ENCODE measurements at regions not wholly inside any gene's neighbourhood (a gene's known extent, or its start where the extent isn't known, plus 50 kb on each side); places are given as distances from the start of the nearest gene placed in this dataset.

GRCh38 chr1:193310564-193310963, 124.2 kb upstream of the B3GALT2 start:
- H3K4me1 ChIP-seq (ENCODE audit: control insufficient read depth, insufficient read depth, low read length): no peaks in the 10 kb centered on the region
- ATAC-seq (no peak), DNase-seq (ENCODE audit: low read depth, low spot score) (no peak), FAIRE-seq (no peak)
- ChIA-PET CTCF (interaction anchor here (0.7 to 0.8 kb wide), 2 partner anchors 120 to 1700 kb away, joined by 3 to 4 read pairs; no protein-coding TSS in a partner anchor), POLR2A (interaction anchor here (0.9 kb wide), 1 partner anchor 49 kb away, joined by 4 read pairs; no protein-coding TSS in a partner anchor), SMC1A (ENCODE audit: uncharacterized antibody, unreplicated experiment) (no interaction called here), RAD21 (ENCODE audit: unreplicated experiment) (no interaction called here)
- no peak overlapping the region for H3K4me2 ChIP-seq (ENCODE audit: control insufficient read depth, insufficient read depth)
- H3K9ac ChIP-seq (ENCODE audit: control insufficient read depth, insufficient read depth, low read length): no peak overlapping the region
- H4K20me1 ChIP-seq (ENCODE audit: control insufficient read depth, insufficient read depth): no peaks in the 10 kb centered on the region; the same call in 1 of the 2 replicates
- TF ChIP-seq RELB (IDR thresholded peaks at IDR 0.05; ENCODE audit: low read depth) (no peak), TCF3 (IDR thresholded peaks at IDR 0.05; ENCODE audit: borderline replicate concordance, insufficient read depth, low read depth, low read length) (no peak), USF1 (IDR thresholded peaks at IDR 0.05; ENCODE audit: borderline replicate concordance, extremely low read length, insufficient read depth, low read depth, low read length) (no peak), TARDBP (IDR thresholded peaks at IDR 0.05; ENCODE audit: borderline replicate concordance) (no peak), ZNF207 (IDR thresholded peaks at IDR 0.05; ENCODE audit: borderline replicate concordance) (no peak), FOXK2 (IDR thresholded peaks at IDR 0.05) (no peak), ZBED1 (IDR thresholded peaks at IDR 0.05; ENCODE audit: borderline replicate concordance) (no peak), SMC3 (IDR thresholded peaks at IDR 0.05; ENCODE audit: borderline replicate concordance, low read length) (no peak), ZNF217 (IDR thresholded peaks at IDR 0.05) (no peak), RCOR1 (conservative IDR thresholded peaks at IDR 0.05; ENCODE audit: low read depth, low read length) (no peak)
- H2AFZ ChIP-seq (ENCODE audit: control insufficient read depth, low read depth, low read length): no peak overlapping the region
- no peak overlapping the region for H3K27ac ChIP-seq (ENCODE audit: control insufficient read depth, insufficient read depth)
- no peaks in the 10 kb centered on the region for H3K79me2 ChIP-seq (ENCODE audit: control insufficient read depth, insufficient read depth, low read length)
- no peak overlapping the region for H3K4me3 ChIP-seq
- intact Hi-C loops (cut with micrococcal nuclease; ENCODE audit: unreplicated experiment): no loop called here
- WGBS (ENCODE audit: insufficient coverage, insufficient replicate concordance, low lambda C conversion rate, missing lambda C conversion rate): 16% methylated on average over 3 of the region's 3 CpGs
- H3K36me3 ChIP-seq (ENCODE audit: control insufficient read depth in 2 of 2, insufficient read depth in 2 of 2, low read length in 1 of 2): no peaks in the 10 kb centered on the region
- BruUV-seq (replicated peaks): no TSS peak
- no peaks in the 10 kb centered on the region for H3K27me3 ChIP-seq (replicated peaks in 1 of 2; ENCODE audit: control insufficient read depth in 2 of 2, insufficient read depth in 2 of 2, low read length in 1 of 2)
- H3K9me3 ChIP-seq (replicated peaks; ENCODE audit: control insufficient read depth, insufficient read depth, low read length): no peaks in the 10 kb centered on the region
- in situ Hi-C loops (cut with MboI): no loop called here
